ENCODE measurements at regions not wholly inside any gene's neighbourhood (a gene's known extent, or its start where the extent isn't known, plus 50 kb on each side); places are given as distances from the start of the nearest gene placed in this dataset.
"Not testable (repeated sequence)": the region's sequence is repeated elsewhere in the genome, so short reads cannot be mapped to it uniquely, and the experiment has no call there.

DNA sequence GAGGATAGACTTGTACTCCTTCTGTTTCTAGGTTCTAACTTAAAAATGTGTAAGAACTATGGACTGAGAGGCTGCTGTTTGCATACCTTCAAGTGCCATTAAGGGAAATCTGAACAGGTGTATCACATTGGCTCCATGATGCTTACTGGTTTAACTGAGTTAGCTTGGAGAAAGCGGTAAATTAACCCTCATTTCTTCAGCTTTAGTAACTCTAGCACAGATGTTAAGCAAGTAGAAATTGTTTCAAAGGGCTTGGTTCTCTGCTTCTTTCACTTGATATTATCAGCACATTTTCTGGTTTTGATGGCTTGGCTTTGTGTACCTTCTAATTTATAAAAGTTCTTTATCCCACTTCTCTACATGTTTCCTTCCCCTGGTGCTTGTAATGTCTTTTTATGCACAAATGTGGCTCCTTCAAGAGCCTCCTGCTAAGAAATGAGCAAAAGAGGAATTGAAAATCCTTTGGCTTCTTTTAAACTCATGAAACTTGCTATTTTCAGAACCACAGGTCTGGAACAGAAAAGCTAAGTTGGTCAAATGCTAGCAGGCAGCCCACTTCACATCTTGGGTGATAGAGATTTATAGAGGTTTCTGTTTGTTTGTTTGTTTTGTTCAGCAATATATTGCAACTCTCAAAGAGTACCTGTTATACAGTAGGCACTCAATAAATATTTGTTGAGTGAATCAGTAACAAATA is 249.9 kb upstream of the THUMPD2 start:
- no peak overlapping the region for H3K27ac ChIP-seq
- CTCF ChIA-PET, result no interaction called here
- DNase-seq (ENCODE audit: low spot score), result no peak
- POLR2A ChIA-PET (ENCODE audit: low non-redundant PET), result no interaction called here
- TF ChIP-seq, protein P1, sequence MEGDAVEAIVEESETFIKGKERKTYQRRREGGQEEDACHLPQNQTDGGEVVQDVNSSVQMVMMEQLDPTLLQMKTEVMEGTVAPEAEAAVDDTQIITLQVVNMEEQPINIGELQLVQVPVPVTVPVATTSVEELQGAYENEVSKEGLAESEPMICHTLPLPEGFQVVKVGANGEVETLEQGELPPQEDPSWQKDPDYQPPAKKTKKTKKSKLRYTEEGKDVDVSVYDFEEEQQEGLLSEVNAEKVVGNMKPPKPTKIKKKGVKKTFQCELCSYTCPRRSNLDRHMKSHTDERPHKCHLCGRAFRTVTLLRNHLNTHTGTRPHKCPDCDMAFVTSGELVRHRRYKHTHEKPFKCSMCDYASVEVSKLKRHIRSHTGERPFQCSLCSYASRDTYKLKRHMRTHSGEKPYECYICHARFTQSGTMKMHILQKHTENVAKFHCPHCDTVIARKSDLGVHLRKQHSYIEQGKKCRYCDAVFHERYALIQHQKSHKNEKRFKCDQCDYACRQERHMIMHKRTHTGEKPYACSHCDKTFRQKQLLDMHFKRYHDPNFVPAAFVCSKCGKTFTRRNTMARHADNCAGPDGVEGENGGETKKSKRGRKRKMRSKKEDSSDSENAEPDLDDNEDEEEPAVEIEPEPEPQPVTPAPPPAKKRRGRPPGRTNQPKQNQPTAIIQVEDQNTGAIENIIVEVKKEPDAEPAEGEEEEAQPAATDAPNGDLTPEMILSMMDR (conservative IDR thresholded peaks at IDR 0.05; ENCODE audit: low read depth), result no peak

DNA sequence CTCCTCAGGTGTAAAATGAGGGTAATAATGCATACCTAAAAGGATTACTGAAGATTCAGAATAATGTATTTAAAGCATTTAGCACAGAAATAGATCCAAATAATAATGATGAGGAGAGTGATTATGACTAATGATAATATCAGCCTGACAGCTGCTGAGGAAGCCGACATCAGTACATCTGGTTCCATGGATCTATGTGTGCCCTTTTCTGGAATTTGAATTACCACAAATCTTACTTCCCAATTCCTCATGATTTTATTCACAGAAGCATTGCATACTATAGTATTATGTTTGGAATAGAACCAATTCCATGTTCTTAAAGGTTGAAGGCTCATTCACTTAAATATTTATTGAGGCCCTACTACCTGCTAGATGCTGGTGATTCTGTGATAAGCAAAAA is 248.9 kb upstream of the THUMPD2 start:
- TF ChIP-seq, protein P1 (conservative IDR thresholded peaks at IDR 0.05; ENCODE audit: low read depth), result no peak
- no peak for DNase-seq (ENCODE audit: low spot score)
- POLR2A ChIA-PET (ENCODE audit: low non-redundant PET), result no interaction called here
- CTCF ChIA-PET, result no interaction called here
- H3K27ac ChIP-seq, result no peak overlapping the region

DNA sequence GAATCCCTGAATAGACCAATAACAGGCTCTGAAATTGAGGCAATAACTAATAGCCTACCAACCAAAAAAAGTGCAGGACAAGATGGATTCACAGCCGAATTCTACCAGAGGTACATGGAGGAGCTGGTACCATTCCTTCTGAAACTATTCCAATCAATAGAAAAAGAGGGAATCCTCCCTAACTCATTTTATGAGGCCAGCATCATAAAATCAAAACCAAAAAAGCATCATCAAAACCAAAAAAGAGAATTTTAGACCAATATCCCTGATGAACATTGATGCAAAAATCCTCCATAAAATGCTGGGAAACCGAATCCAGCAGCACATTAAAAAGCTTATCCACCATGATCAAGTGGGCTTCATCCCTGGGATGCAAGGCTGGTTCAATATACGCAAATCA is 246.2 kb upstream of the THUMPD2 start:
- H3K27ac ChIP-seq; CTCF ChIA-PET; POLR2A ChIA-PET (ENCODE audit: low non-redundant PET); DNase-seq (ENCODE audit: low spot score): not testable (repeated sequence)

DNA sequence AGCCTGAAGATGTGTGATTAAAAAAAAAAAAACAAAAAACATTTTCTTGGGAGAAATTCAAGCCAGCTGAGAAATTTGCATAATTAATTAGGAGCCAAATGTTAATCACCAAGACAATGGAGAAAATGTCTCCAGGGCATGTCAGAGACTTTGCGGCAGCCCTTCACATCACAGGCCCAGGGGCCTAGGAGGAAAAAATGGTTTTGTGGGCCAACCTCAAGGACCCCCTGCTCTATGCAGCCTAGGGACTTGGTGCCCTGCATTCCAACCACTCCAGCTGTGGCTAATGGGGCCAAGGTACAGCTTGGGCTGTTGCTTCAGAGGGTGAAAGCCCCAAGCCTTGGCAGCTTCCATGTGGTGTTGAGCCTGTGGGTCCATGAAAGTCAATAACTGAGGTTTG is 241.9 kb upstream of the THUMPD2 start:
- TF ChIP-seq, protein P1 (conservative IDR thresholded peaks at IDR 0.05; ENCODE audit: low read depth), result no peak
- ChIA-PET CTCF (interaction anchor here (0.7 kb wide), 1 partner anchor 16 kb away, joined by 3 read pairs; no protein-coding TSS in a partner anchor), POLR2A (ENCODE audit: low non-redundant PET) (no interaction called here)
- no peak overlapping the region for H3K27ac ChIP-seq
- DNase-seq (ENCODE audit: low spot score), result no peak

DNA sequence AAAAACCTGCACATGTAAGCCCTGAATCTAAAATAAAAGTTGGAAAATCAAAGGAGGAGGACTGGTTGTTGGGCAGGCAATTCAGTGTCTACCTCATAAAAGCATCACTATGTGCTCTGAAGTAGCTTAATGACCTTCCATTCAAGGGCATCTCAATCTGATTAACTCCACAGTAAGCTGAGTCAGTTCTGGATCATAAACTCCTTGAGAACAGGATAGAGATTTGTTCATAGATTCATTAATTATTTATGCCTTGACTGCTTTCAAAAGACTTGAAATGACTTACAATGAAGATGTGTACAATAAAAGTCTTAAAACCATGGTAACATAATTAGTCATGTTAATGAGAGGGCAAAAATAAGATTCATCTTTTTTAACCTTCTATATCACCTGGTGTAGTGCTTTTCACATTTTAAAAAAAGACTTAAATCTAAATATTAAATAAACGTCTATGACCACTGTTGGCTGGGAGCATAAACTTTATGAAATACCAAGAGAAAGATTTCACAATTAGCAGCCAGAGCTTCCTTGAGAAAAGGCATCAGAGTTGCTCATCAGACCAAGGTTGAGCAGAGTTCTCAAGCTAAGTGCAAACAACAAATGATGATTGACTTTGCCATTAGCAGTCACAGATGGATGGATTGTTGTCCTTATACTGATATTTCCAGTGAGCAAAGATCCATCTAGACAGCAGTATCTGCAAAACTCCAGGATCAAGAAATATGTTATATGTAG is 237.3 kb upstream of the THUMPD2 start:
- DNase-seq (ENCODE audit: low spot score), result no peak
- TF ChIP-seq, protein P1 (conservative IDR thresholded peaks at IDR 0.05; ENCODE audit: low read depth), result no peak
- no peak overlapping the region for H3K27ac ChIP-seq
- ChIA-PET POLR2A (ENCODE audit: low non-redundant PET) (no interaction called here), CTCF (interaction anchor here (0.6 kb wide), 2 partner anchors 119 to 477 kb away, joined by 3 to 8 read pairs; no protein-coding TSS in a partner anchor)

DNA sequence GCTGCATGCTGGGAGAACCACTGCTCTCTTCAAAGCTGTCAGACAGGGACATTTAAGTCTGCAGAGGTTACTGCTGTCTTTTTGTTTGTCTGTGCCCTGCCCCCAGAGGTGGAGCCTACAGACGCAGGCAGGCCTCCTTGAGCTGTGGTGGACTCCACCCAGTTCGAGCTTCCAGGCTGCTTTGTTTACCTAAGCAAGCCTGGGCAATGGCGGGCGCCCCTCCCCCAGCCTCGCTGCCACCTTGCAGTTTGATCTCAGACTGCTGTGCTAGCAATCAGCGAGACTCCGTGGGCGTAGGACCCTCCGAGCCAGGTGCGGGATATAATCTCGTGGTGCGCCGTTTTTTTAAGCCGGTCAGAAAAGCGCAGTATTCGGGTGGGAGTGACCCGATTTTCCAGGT is 234.9 kb upstream of the THUMPD2 start:
- DNase-seq (ENCODE audit: low spot score); POLR2A ChIA-PET (ENCODE audit: low non-redundant PET); CTCF ChIA-PET; H3K27ac ChIP-seq: not testable (repeated sequence)

DNA sequence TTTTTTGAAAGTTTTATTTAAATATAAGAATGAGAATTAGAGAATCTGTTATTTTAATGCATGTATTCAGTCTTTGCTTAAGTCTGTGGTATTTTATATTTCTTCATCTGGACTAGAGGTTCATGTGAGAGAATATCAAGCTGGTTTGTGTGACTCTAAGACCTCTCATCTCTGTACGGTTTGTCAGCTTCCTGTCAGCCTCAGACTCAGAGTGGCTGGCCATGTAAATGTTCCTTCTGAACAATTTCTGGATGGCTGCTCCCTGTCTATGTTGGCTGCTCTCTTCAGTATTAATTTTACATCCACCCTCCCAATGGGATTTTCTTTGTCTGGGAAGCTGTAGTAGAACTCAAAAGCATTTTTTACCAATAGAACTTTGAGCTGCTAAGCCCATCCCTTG is 225.3 kb upstream of the THUMPD2 start:
- TF ChIP-seq, protein P1 (conservative IDR thresholded peaks at IDR 0.05; ENCODE audit: low read depth), result no peak
- ChIA-PET CTCF (no interaction called here), POLR2A (ENCODE audit: low non-redundant PET) (no interaction called here)
- no peak for DNase-seq (ENCODE audit: low spot score)
- H3K27ac ChIP-seq, result no peak overlapping the region
